Suprapubic skin (tissue), 4 donors: ENCODE measurements at regions not wholly inside any gene's neighbourhood (a gene's known extent, or its start where the extent isn't known, plus 50 kb on each side); places are given as distances from the start of the nearest gene placed in this dataset.

Experiments used
- DNase-seq, 2 donors: peaks; one replicate each; pipeline ENCODE4 v3.0.0-alpha.2; 2019; ENCODE audit warnings: low spot score in 2 of 2
- H3K27ac ChIP-seq: fragments of 200-600 bp; sonication (generic); one replicate; pipeline ENCODE4 v1.5.1; 2019
- H3K27me3 ChIP-seq: fragments of 200-600 bp; sonication (generic); one replicate; pipeline ENCODE4 v1.5.1; 2019
- H3K36me3 ChIP-seq: fragments of 200-600 bp; sonication (generic); one replicate; pipeline ENCODE4 v1.5.1; 2019
- H3K4me1 ChIP-seq: fragments of 200-600 bp; sonication (generic); one replicate; pipeline ENCODE4 v1.5.1; 2019
- H3K4me3 ChIP-seq: fragments of 200-600 bp; sonication (generic); one replicate; pipeline ENCODE4 v1.5.1; 2019; ENCODE audit warnings: mild to moderate bottlenecking
- H3K9me3 ChIP-seq: fragments of 200-600 bp; sonication (generic); one replicate; pipeline ENCODE4 v1.5.1; 2019
- EP300 ChIP-seq: sonication (generic); formaldehyde crosslinking; IDR thresholded peaks from one replicate; pipeline ENCODE4 v1.6.1; 2017; ENCODE audit warnings: antibody characterized with exemption
- POLR2A ChIP-seq, 2 donors: fragments of 450-650 bp; IDR thresholded peaks; one replicate each; pipeline ENCODE4 v1.6.1; 2017; ENCODE audit warnings: antibody characterized with exemption in 2 of 2, mild to moderate bottlenecking in 2 of 2, moderate library complexity in 2 of 2
- POLR2AphosphoS5 ChIP-seq, 3 donors: sonication (generic); formaldehyde crosslinking; IDR thresholded peaks; one replicate each; pipeline ENCODE4 v1.6.1; 2017; ENCODE audit warnings: antibody characterized with exemption in 3 of 3
- WGBS: methylation state at CpG from one replicate; pipeline ENCODE4 v1.1.5; 2018; 5-methylcytosine and 5-hydroxymethylcytosine counted together
- TF ChIP-seq, protein P1 (sequence below), 2 donors: fragments of 200-600 bp in 1 of 2; fragments of 450-650 bp in 1 of 2; sonication (generic) in 1 of 2; IDR thresholded peaks; one replicate each; pipeline ENCODE4 v1.5.1; 2016 to 2019; ENCODE audit warnings: antibody characterized with exemption in 2 of 2, mild to moderate bottlenecking in 1 of 2, moderate library complexity in 1 of 2

DNA sequence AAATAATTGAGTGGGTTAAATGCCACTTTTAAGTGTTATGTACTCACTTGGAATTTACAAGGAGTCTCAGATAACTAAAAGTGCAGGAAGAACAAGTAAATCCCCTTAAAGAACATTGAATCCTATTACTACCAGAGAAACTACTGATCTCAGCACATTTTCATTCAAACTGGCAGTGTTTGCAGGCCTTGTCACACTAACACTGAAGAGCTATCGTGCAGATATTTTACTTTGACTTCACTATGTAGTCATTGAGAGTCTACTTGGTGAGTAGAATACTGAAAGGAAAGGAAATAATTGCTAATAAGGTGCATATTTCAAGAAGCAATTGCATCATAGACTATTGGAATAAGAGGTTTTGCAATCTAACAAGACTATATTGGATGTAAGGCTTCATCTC lies 721.4 kb upstream of the CBLB start:
- Histone ChIP-seq H3K36me3 (no peaks in the 10 kb centered on the region), H3K4me3 (no peak overlapping the region), H3K27me3 (no peaks in the 10 kb centered on the region), H3K27ac (no peak overlapping the region), H3K9me3 (no peaks in the 10 kb centered on the region), H3K4me1 (peaks cover 15% of the 10 kb centered on the region)
- no peak for DNase-seq
- 53% methylated on average over 1 of the region's 1 CpG for WGBS
- no peak for TF ChIP-seq EP300
- TF ChIP-seq, protein P1, sequence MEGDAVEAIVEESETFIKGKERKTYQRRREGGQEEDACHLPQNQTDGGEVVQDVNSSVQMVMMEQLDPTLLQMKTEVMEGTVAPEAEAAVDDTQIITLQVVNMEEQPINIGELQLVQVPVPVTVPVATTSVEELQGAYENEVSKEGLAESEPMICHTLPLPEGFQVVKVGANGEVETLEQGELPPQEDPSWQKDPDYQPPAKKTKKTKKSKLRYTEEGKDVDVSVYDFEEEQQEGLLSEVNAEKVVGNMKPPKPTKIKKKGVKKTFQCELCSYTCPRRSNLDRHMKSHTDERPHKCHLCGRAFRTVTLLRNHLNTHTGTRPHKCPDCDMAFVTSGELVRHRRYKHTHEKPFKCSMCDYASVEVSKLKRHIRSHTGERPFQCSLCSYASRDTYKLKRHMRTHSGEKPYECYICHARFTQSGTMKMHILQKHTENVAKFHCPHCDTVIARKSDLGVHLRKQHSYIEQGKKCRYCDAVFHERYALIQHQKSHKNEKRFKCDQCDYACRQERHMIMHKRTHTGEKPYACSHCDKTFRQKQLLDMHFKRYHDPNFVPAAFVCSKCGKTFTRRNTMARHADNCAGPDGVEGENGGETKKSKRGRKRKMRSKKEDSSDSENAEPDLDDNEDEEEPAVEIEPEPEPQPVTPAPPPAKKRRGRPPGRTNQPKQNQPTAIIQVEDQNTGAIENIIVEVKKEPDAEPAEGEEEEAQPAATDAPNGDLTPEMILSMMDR (IDR thresholded peaks at IDR 0.05): no peak

DNA sequence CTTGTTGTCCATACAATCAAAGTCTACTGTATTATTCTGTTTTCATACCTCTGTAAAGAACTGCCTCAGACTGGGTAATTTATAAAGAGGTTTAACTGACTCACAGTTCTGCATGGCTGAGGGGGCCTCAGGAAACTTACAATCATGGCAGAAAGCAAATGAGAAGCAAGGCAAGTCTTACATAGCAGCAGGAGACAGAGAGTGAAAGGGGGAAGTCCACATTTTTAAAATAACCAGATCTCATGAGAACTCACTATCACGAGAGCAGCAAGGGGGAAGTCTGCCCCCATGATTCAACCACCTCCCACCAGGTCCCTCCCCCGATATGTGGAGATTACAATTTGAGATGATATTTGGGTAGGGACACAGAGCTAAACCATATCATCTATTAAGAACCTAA lies 724.6 kb upstream of the CBLB start:
- 91% methylated on average over 2 of the region's 2 CpGs for WGBS
- no peaks in the 10 kb centered on the region for H3K9me3 ChIP-seq
- no peak overlapping the region for H3K27ac ChIP-seq
- TF ChIP-seq, protein P1 (IDR thresholded peaks at IDR 0.05): no peak
- TF ChIP-seq POLR2A (IDR thresholded peaks at IDR 0.05) (no peak), POLR2AphosphoS5 (IDR thresholded peaks at IDR 0.05) (no peak), EP300 (no peak)
- no peaks in the 10 kb centered on the region for H3K27me3 ChIP-seq
- no peak overlapping the region for H3K4me3 ChIP-seq
- no peaks in the 10 kb centered on the region for H3K36me3 ChIP-seq
- H3K4me1 ChIP-seq: peaks cover 15% of the 10 kb centered on the region
- DNase-seq: no peak

DNA sequence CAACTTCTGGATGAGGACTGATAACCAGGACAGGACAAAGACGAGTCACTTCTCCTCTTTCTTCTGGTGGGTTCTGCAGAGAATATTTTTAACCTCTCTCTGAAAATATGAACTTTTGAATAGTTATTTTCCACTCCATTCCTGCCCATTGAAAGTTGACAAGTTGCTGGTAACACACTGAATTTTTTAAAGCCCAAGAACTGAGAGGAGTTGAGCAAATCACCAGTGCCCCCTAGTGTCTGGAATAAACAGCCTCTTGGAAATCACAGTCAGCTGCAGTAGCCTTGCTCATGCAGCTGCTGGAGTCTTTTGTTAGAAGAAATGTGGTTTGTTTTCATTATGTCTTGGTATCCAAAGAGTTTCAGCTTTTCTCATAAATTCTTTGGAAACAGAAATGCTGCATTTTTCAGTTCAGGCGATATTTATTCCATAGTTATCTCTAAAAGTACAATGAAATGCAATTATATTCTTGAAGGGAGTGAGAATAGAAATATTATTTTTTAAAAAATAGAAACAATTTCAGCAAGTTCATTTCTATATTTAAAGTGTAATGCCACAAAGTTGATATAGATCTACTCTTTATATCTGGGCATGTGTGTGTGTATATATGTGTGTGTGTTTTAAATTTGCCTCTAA lies 741.0 kb upstream of the CBLB start:
- Histone ChIP-seq H3K9me3 (no peaks in the 10 kb centered on the region), H3K27me3 (no peaks in the 10 kb centered on the region), H3K27ac (no peak overlapping the region), H3K36me3 (no peaks in the 10 kb centered on the region), H3K4me1 (peaks cover 3% of the 10 kb centered on the region), H3K4me3 (no peak overlapping the region)
- WGBS: 20% methylated on average over 2 of the region's 2 CpGs
- no peak for DNase-seq
- TF ChIP-seq, protein P1 (IDR thresholded peaks at IDR 0.05): peak; percentile 77 to 80
- TF ChIP-seq POLR2AphosphoS5 (IDR thresholded peaks at IDR 0.05): no peak

DNA sequence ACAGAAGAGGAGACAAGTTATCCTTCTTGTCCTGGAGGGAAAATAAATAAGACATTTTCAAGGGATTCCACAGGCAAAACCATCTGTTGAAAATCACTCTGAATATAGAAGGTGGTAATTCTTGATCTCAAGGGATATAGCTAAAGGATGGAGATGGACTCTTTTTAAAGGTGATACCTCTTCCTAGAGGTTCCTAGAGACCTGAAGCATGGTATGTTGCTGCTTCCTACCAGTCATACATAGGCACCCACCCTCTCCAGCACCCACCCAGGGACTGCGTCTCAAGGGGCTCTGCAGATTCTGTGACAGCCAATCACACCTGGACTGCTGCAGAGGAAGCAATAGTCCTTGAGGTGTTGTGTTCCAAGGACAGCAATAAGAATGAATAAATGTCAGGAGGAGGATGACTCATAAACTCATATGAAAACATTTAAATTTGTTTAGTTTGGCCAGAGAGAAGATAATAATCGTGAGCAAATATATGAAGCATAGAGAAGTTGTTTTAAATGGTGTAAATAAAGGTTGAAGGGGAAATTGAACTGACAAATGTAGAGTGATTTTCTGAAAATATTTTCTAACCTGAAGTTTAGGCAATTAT lies 741.6 kb upstream of the CBLB start:
- TF ChIP-seq POLR2AphosphoS5 (IDR thresholded peaks at IDR 0.05) (no peak), EP300 (no peak), POLR2A (IDR thresholded peaks at IDR 0.05) (no peak)
- TF ChIP-seq, protein P1 (IDR thresholded peaks at IDR 0.05): no peak
- H3K27me3 ChIP-seq: no peaks in the 10 kb centered on the region
- no peak for DNase-seq
- no peaks in the 10 kb centered on the region for H3K9me3 ChIP-seq
- WGBS: 64% methylated on average over 2 of the region's 2 CpGs
- no peak overlapping the region for H3K27ac ChIP-seq
- peaks cover 3% of the 10 kb centered on the region for H3K4me1 ChIP-seq
- H3K36me3 ChIP-seq: no peaks in the 10 kb centered on the region
- H3K4me3 ChIP-seq: no peak overlapping the region

DNA sequence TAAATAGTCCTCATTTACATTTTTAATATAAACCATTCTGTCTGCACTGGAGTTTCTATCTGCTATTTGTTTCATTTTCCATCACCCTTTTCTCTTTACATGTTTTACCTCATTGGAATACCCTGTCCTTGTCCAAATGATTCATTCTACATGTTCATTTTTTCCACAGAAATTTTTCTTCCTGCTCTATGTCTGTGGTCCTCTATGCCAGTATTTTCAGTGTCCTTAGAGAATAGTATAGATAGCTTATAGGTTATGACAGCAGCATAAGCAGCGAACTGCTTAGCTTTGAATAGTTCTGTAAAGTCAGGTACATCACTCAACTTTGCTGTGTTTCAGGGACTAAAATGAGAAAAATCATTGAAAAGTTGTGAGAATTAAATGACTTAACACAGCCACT lies 742.3 kb upstream of the CBLB start:
- WGBS: 94% methylated on average over 1 of the region's 1 CpG
- Histone ChIP-seq H3K27me3 (no peaks in the 10 kb centered on the region), H3K4me3 (no peak overlapping the region), H3K9me3 (no peaks in the 10 kb centered on the region), H3K27ac (no peak overlapping the region), H3K36me3 (no peaks in the 10 kb centered on the region), H3K4me1 (peaks cover 3% of the 10 kb centered on the region)
- TF ChIP-seq POLR2AphosphoS5 (IDR thresholded peaks at IDR 0.05) (no peak), POLR2A (IDR thresholded peaks at IDR 0.05) (no peak), EP300 (no peak)
- TF ChIP-seq, protein P1 (IDR thresholded peaks at IDR 0.05): no peak
- DNase-seq: no peak
